Fibroblast of the aortic adventitia (primary cell): ENCODE measurements at regions not wholly inside any gene's neighbourhood (a gene's known extent, or its start where the extent isn't known, plus 50 kb on each side); places are given as distances from the start of the nearest gene placed in this dataset.

Source experiments
- DNase-seq: peaks from one replicate; pipeline ENCODE4 v3.0.0-alpha.2; 2010; ENCODE audit warnings: low read depth
- H3K4me3 ChIP-seq: 2 replicates; pipeline ENCODE4 v1.5.1; 2011; ENCODE audit warnings: low read depth, mild to moderate bottlenecking, control low read depth, low read length, moderate library complexity
- CTCF ChIP-seq: IDR thresholded peaks from 2 replicates; pipeline ENCODE4 v1.5.1; 2011; ENCODE audit warnings: mild to moderate bottlenecking, low read length, control low read depth, inconsistent platforms; ENCODE audit not compliant: insufficient read depth

- no peak for TF ChIP-seq CTCF
- no peak overlapping the region for H3K4me3 ChIP-seq
- DNase-seq = no peak
Observed at GRCh38 chr6:54702772-54703171, 143.8 kb upstream of the FAM83B start.

GRCh38 chr6:54706391-54706790, 140.2 kb upstream of the FAM83B start:
- no peak for DNase-seq
- no peak for TF ChIP-seq CTCF
- H3K4me3 ChIP-seq = no peak overlapping the region

GRCh38 chr6:54706844-54707605, 139.5 kb upstream of the FAM83B start:
- no peak overlapping the region for H3K4me3 ChIP-seq
- DNase-seq = no peak
- no peak for TF ChIP-seq CTCF

- no peak overlapping the region for H3K4me3 ChIP-seq
- DNase-seq = no peak
- TF ChIP-seq CTCF = no peak
Observed at GRCh38 chr6:54710456-54710855, 136.1 kb upstream of the FAM83B start.

- H3K4me3 ChIP-seq = no peak overlapping the region
- no peak for TF ChIP-seq CTCF
Observed at GRCh38 chr6:54716010-54716409, 130.6 kb upstream of the FAM83B start.

GRCh38 chr6:54716877-54717276, 129.7 kb upstream of the FAM83B start:
- H3K4me3 ChIP-seq = no peak overlapping the region
- no peak for TF ChIP-seq CTCF
- peak; percentile 2 for DNase-seq

More at GRCh38 chr6:54716010-54716409, 130.6 kb upstream of the FAM83B start:
- DNase-seq = no peak
